ENCODE measurements at regions not wholly inside any gene's neighbourhood (a gene's known extent, or its start where the extent isn't known, plus 50 kb on each side); places are given as distances from the start of the nearest gene placed in this dataset.

- CTCF ChIA-PET, result no interaction called here
- intact Hi-C loops (cut with micrococcal nuclease), result no loop called here
- H2AFZ ChIP-seq (ENCODE audit: low read depth, low read length, poor library complexity, severe bottlenecking), result no peak overlapping the region
- H3K9me2 ChIP-seq (ENCODE audit: insufficient read depth), result no peaks in the 10 kb centered on the region
- ATAC-seq (no peak), DNase-seq (ENCODE audit: low read depth, low spot score) (no peak)
- H4K20me1 ChIP-seq (ENCODE audit: insufficient read depth), result no peaks in the 10 kb centered on the region
- POLR2A ChIA-PET, result no interaction called here
- no peak overlapping the region for H3K4me2 ChIP-seq (ENCODE audit: low read length)
- no peaks in the 10 kb centered on the region for H3K79me2 ChIP-seq (ENCODE audit: insufficient read depth, low read length)
- BruUV-seq (replicated peaks), result no TSS peak
- RAD21 ChIA-PET (ENCODE audit: low non-redundant PET in 1 of 2, low total read pairs in 2 of 2, uncharacterized antibody in 2 of 2, unreplicated experiment in 2 of 2), result no interaction called here
- no peak overlapping the region for H3K27ac ChIP-seq (ENCODE audit: low read depth, low read length)
- H3K4me3 ChIP-seq (replicated peaks in 1 of 2; ENCODE audit: low read depth in 1 of 2, low read length in 2 of 2), result no peak overlapping the region
- no peaks in the 10 kb centered on the region for H3K9me3 ChIP-seq (ENCODE audit: control insufficient read depth in 1 of 2, insufficient read depth in 1 of 2, low read depth in 1 of 2, low read length in 2 of 2)
- no peak overlapping the region for H3K9ac ChIP-seq (ENCODE audit: low read length)
- H3K27me3 ChIP-seq (ENCODE audit: insufficient read depth, low read length), result no peaks in the 10 kb centered on the region
- TF ChIP-seq SIN3A (IDR thresholded peaks at IDR 0.05; ENCODE audit: low read depth), result no peak
- no peak for TF ChIP-seq ZFX (IDR thresholded peaks at IDR 0.05)
- TF ChIP-seq, protein P1, sequence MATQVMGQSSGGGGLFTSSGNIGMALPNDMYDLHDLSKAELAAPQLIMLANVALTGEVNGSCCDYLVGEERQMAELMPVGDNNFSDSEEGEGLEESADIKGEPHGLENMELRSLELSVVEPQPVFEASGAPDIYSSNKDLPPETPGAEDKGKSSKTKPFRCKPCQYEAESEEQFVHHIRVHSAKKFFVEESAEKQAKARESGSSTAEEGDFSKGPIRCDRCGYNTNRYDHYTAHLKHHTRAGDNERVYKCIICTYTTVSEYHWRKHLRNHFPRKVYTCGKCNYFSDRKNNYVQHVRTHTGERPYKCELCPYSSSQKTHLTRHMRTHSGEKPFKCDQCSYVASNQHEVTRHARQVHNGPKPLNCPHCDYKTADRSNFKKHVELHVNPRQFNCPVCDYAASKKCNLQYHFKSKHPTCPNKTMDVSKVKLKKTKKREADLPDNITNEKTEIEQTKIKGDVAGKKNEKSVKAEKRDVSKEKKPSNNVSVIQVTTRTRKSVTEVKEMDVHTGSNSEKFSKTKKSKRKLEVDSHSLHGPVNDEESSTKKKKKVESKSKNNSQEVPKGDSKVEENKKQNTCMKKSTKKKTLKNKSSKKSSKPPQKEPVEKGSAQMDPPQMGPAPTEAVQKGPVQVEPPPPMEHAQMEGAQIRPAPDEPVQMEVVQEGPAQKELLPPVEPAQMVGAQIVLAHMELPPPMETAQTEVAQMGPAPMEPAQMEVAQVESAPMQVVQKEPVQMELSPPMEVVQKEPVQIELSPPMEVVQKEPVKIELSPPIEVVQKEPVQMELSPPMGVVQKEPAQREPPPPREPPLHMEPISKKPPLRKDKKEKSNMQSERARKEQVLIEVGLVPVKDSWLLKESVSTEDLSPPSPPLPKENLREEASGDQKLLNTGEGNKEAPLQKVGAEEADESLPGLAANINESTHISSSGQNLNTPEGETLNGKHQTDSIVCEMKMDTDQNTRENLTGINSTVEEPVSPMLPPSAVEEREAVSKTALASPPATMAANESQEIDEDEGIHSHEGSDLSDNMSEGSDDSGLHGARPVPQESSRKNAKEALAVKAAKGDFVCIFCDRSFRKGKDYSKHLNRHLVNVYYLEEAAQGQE (IDR thresholded peaks at IDR 0.05; ENCODE audit: low read depth), result no peak
- TF ChIP-seq, protein P2, sequence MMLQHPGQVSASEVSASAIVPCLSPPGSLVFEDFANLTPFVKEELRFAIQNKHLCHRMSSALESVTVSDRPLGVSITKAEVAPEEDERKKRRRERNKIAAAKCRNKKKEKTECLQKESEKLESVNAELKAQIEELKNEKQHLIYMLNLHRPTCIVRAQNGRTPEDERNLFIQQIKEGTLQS (IDR thresholded peaks at IDR 0.05), result no peak
- TF ChIP-seq EGR1 (IDR thresholded peaks at IDR 0.05; ENCODE audit: low read depth), result no peak
- TF ChIP-seq POLR2A (IDR thresholded peaks at IDR 0.05; ENCODE audit: borderline replicate concordance, extremely low read depth, insufficient read depth, insufficient read length), result no peak
- TF ChIP-seq YY1 (IDR thresholded peaks at IDR 0.05; ENCODE audit: extremely low read depth, insufficient replicate concordance, low read depth, low read length), result no peak
- TF ChIP-seq, protein P3, sequence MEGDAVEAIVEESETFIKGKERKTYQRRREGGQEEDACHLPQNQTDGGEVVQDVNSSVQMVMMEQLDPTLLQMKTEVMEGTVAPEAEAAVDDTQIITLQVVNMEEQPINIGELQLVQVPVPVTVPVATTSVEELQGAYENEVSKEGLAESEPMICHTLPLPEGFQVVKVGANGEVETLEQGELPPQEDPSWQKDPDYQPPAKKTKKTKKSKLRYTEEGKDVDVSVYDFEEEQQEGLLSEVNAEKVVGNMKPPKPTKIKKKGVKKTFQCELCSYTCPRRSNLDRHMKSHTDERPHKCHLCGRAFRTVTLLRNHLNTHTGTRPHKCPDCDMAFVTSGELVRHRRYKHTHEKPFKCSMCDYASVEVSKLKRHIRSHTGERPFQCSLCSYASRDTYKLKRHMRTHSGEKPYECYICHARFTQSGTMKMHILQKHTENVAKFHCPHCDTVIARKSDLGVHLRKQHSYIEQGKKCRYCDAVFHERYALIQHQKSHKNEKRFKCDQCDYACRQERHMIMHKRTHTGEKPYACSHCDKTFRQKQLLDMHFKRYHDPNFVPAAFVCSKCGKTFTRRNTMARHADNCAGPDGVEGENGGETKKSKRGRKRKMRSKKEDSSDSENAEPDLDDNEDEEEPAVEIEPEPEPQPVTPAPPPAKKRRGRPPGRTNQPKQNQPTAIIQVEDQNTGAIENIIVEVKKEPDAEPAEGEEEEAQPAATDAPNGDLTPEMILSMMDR (IDR thresholded peaks at IDR 0.05 in 2 of 3, conservative IDR thresholded peaks at IDR 0.05 in 1 of 3; ENCODE audit: borderline replicate concordance in 1 of 3, insufficient read depth in 1 of 3, low read depth in 2 of 3, low read length in 2 of 3), result no peak
- TF ChIP-seq JUND (IDR thresholded peaks at IDR 0.05), result no peak
- TF ChIP-seq, protein P4, sequence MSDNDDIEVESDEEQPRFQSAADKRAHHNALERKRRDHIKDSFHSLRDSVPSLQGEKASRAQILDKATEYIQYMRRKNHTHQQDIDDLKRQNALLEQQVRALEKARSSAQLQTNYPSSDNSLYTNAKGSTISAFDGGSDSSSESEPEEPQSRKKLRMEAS (IDR thresholded peaks at IDR 0.05), result no peak
- TF ChIP-seq, protein P5, sequence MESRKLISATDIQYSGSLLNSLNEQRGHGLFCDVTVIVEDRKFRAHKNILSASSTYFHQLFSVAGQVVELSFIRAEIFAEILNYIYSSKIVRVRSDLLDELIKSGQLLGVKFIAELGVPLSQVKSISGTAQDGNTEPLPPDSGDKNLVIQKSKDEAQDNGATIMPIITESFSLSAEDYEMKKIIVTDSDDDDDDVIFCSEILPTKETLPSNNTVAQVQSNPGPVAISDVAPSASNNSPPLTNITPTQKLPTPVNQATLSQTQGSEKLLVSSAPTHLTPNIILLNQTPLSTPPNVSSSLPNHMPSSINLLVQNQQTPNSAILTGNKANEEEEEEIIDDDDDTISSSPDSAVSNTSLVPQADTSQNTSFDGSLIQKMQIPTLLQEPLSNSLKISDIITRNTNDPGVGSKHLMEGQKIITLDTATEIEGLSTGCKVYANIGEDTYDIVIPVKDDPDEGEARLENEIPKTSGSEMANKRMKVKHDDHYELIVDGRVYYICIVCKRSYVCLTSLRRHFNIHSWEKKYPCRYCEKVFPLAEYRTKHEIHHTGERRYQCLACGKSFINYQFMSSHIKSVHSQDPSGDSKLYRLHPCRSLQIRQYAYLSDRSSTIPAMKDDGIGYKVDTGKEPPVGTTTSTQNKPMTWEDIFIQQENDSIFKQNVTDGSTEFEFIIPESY (IDR thresholded peaks at IDR 0.05; ENCODE audit: extremely low read depth, insufficient replicate concordance, low read length), result no peak
- no peaks in the 10 kb centered on the region for H3K4me1 ChIP-seq (ENCODE audit: control insufficient read depth in 1 of 2, insufficient read depth in 2 of 2, low read length in 2 of 2)
- no peaks in the 10 kb centered on the region for H3K36me3 ChIP-seq (ENCODE audit: control insufficient read depth in 1 of 2, insufficient read depth in 2 of 2, low read length in 2 of 2)
Measured at GRCh38 chr11:106344966-106345365, 267.5 kb downstream of the AASDHPPT start.
